Keratinocyte (primary cell): ENCODE measurements at regions not wholly inside any gene's neighbourhood (a gene's known extent, or its start where the extent isn't known, plus 50 kb on each side); places are given as distances from the start of the nearest gene placed in this dataset.

ENCODE experiments used
- DNase-seq: peaks from one replicate; pipeline ENCODE4 v3.0.0-alpha.2; 2011; ENCODE audit warnings: low read depth, missing footprints, low spot score
- FAIRE-seq: peaks from 2 replicates; lab custom pipeline; 2011; peaks lifted over from hg19 to GRCh38; lab: Jason Lieb, UNC
- H2AFZ ChIP-seq: 2 replicates; pipeline ENCODE4 v1.6.0; 2012; ENCODE audit warnings: low read length, control low read depth, inconsistent platforms; ENCODE audit not compliant: control insufficient read depth
- H3K27ac ChIP-seq: 2 replicates; pipeline ENCODE4 v1.5.1; 2011; ENCODE audit warnings: low read length; ENCODE audit not compliant: control insufficient read depth, insufficient read depth
- H3K27me3 ChIP-seq: 3 replicates; pipeline ENCODE4 v1.6.0; 2011; ENCODE audit warnings: low read length; ENCODE audit not compliant: control insufficient read depth, insufficient read depth; ENCODE audit errors: extremely low read depth
- H3K36me3 ChIP-seq, 2 experiments: 2 replicates in 1 of 2; 3 replicates in 1 of 2; pipeline ENCODE4 v1.5.1; 2011; ENCODE audit warnings: low read length in 2 of 2, mild to moderate bottlenecking in 1 of 2; ENCODE audit not compliant: control insufficient read depth in 2 of 2, insufficient read depth in 2 of 2; ENCODE audit errors: extremely low read depth in 1 of 2
- H3K4me1 ChIP-seq: 3 replicates; pipeline ENCODE4 v1.5.1; 2011; ENCODE audit warnings: low read length; ENCODE audit not compliant: control insufficient read depth, insufficient read depth; ENCODE audit errors: extremely low read depth
- H3K4me2 ChIP-seq: 3 replicates; pipeline ENCODE4 v1.6.0; 2011; ENCODE audit warnings: low read depth, low read length; ENCODE audit not compliant: control insufficient read depth, insufficient read depth; ENCODE audit errors: extremely low read depth
- H3K4me3 ChIP-seq, 3 experiments: fragments of 200-600 bp in 1 of 3; sonication (generic) in 1 of 3; 2 replicates in 2 of 3; 3 replicates in 1 of 3; pipeline ENCODE4 v1.5.1; 2011 to 2016; ENCODE audit warnings: low read length in 3 of 3, mild to moderate bottlenecking in 3 of 3, control low read depth in 2 of 3, inconsistent platforms in 1 of 3, low read depth in 1 of 3, mixed read lengths in 1 of 3, mixed run types in 1 of 3, moderate library complexity in 1 of 3; ENCODE audit not compliant: control insufficient read depth in 2 of 3, insufficient read depth in 2 of 3; ENCODE audit errors: extremely low read depth in 1 of 3
- H3K79me2 ChIP-seq: 2 replicates; pipeline ENCODE4 v1.6.0; 2012; ENCODE audit warnings: low read length; ENCODE audit not compliant: control insufficient read depth, insufficient read depth
- H3K9ac ChIP-seq: 3 replicates; pipeline ENCODE4 v1.6.0; 2011; ENCODE audit warnings: low read length; ENCODE audit not compliant: control insufficient read depth, insufficient read depth; ENCODE audit errors: extremely low read depth
- H3K9me1 ChIP-seq: 3 replicates; pipeline ENCODE4 v1.6.0; 2011; ENCODE audit warnings: low read length; ENCODE audit not compliant: control insufficient read depth, insufficient read depth; ENCODE audit errors: extremely low read depth
- H3K9me3 ChIP-seq: 2 replicates; pipeline ENCODE4 v1.5.1; 2012; ENCODE audit warnings: low read depth, low read length; ENCODE audit not compliant: control insufficient read depth
- H4K20me1 ChIP-seq: 3 replicates; pipeline ENCODE4 v1.6.0; 2011; ENCODE audit warnings: low read length; ENCODE audit not compliant: control insufficient read depth, insufficient read depth; ENCODE audit errors: extremely low read depth
- EZH2 ChIP-seq: IDR thresholded peaks from one replicate; pipeline ENCODE4 v1.6.1; 2012; ENCODE audit warnings: inconsistent platforms, mild to moderate bottlenecking, low read length, moderate library complexity
- dilution Hi-C: fragments of 300-500 bp; cut with MboI; formaldehyde crosslinking; loops from one replicate; pipeline ENCODE4 v1.7.0; 2020; ENCODE audit warnings: low sequenced_read_pairs; ENCODE audit not compliant: extremely low pct_ligation_motif_present
- TF ChIP-seq, protein P1 (sequence below), 3 experiments: IDR thresholded peaks in 1 of 3; conservative IDR thresholded peaks in 1 of 3; optimal IDR thresholded peaks in 1 of 3; 2 replicates in 2 of 3; 3 replicates in 1 of 3; pipeline versions ENCODE3 to v1.5.1; 2011; ENCODE audit warnings: low read length in 3 of 3, mild to moderate bottlenecking in 3 of 3, moderate library complexity in 2 of 3, control low read depth in 1 of 3, inconsistent platforms in 1 of 3; ENCODE audit not compliant: insufficient read depth in 2 of 3; ENCODE audit errors: extremely low read depth in 1 of 3

- dilution Hi-C loops: no loop called here
- Histone ChIP-seq H3K4me2 (peak overlapping the region; percentile 82), H3K9me1 (no peaks in the 10 kb centered on the region), H2AFZ (peak overlapping the region; percentile 90), H3K27me3 (no peaks in the 10 kb centered on the region), H3K79me2 (no peaks in the 10 kb centered on the region), H3K4me1 (peaks cover 6% of the 10 kb centered on the region), H3K27ac (no peak overlapping the region), H4K20me1 (no peaks in the 10 kb centered on the region), H3K9ac (no peak overlapping the region), H3K36me3 (no peaks in the 10 kb centered on the region), H3K9me3 (no peaks in the 10 kb centered on the region), H3K4me3 (peak overlapping the region in 2 of 3 experiments; percentile 46 to 53)
- no peak for DNase-seq
- TF ChIP-seq EZH2: no peak
- TF ChIP-seq, protein P1, sequence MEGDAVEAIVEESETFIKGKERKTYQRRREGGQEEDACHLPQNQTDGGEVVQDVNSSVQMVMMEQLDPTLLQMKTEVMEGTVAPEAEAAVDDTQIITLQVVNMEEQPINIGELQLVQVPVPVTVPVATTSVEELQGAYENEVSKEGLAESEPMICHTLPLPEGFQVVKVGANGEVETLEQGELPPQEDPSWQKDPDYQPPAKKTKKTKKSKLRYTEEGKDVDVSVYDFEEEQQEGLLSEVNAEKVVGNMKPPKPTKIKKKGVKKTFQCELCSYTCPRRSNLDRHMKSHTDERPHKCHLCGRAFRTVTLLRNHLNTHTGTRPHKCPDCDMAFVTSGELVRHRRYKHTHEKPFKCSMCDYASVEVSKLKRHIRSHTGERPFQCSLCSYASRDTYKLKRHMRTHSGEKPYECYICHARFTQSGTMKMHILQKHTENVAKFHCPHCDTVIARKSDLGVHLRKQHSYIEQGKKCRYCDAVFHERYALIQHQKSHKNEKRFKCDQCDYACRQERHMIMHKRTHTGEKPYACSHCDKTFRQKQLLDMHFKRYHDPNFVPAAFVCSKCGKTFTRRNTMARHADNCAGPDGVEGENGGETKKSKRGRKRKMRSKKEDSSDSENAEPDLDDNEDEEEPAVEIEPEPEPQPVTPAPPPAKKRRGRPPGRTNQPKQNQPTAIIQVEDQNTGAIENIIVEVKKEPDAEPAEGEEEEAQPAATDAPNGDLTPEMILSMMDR (optimal IDR thresholded peaks at IDR 0.05 in 1 of 3, IDR thresholded peaks at IDR 0.05 in 1 of 3, conservative IDR thresholded peaks at IDR 0.05 in 1 of 3; ENCODE audit: extremely low read depth in 1 of 3, insufficient read depth in 2 of 3, low read length in 3 of 3): no peak
- peak; percentile 89 for FAIRE-seq
Observed at GRCh38 chr13:37510441-37510840, 88.1 kb downstream of the POSTN start.

- DNase-seq: no peak
Observed at GRCh38 chr13:37505531-37505930, 93.0 kb downstream of the POSTN start.

More at GRCh38 chr13:37505531-37505930, 93.0 kb downstream of the POSTN start:
- Histone ChIP-seq H3K4me2 (no peak overlapping the region), H3K27ac (no peak overlapping the region), H3K9me1 (no peaks in the 10 kb centered on the region), H3K9ac (no peak overlapping the region), H3K36me3 (no peaks in the 10 kb centered on the region), H3K4me1 (peaks cover 5% of the 10 kb centered on the region), H4K20me1 (no peaks in the 10 kb centered on the region), H2AFZ (peak overlapping the region; percentile 35), H3K79me2 (no peaks in the 10 kb centered on the region), H3K4me3 (no peak overlapping the region), H3K9me3 (no peaks in the 10 kb centered on the region), H3K27me3 (no peaks in the 10 kb centered on the region)
- dilution Hi-C loops: no loop called here
- TF ChIP-seq, protein P1 (optimal IDR thresholded peaks at IDR 0.05 in 1 of 3, IDR thresholded peaks at IDR 0.05 in 1 of 3, conservative IDR thresholded peaks at IDR 0.05 in 1 of 3; ENCODE audit: extremely low read depth in 1 of 3, insufficient read depth in 2 of 3, low read length in 3 of 3): no peak
- TF ChIP-seq EZH2: no peak
- FAIRE-seq: no peak
